ENCODE measurements at regions not wholly inside any gene's neighbourhood (a gene's known extent, or its start where the extent isn't known, plus 50 kb on each side); places are given as distances from the start of the nearest gene placed in this dataset.

DNA sequence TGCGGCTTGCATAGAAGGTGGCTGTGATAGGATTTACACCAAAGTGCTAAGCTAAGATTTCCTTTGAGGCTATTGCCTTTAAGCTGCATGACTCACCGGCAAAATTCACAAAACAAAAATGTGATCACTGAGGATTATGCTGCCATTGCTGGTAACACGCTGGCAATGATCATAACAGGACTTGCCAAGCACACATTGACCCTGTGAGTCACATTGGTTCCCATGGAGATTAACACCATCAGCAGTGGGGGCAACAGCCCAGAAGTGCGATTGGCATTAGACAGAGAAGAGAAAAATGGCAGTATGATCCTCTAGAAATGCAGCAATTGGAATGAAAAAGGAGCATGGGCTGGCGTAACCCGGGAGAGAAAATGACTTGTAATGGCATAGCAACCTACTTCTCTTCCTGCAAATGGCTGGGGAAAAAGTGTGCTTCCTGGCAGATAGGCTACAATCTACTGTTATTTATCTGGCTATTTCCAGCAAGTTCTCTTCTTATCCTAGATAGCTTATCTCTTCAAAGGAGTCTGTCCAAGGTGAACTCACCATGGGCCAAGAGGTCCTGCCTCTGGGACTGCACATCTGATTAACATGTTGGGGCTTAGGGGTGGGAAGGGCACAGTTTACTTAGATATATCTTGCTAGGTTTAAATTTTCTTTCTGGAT lies 314.2 kb upstream of the IGFBP7 start:
- no peak for DNase-seq (ENCODE audit: low spot score)
- Mint-ChIP-seq H3K36me3 (ENCODE audit: low read depth) (no peaks in the 10 kb centered on the region), H3K27me3 (ENCODE audit: low read depth) (no peaks in the 10 kb centered on the region), H3K4me1 (ENCODE audit: low read depth) (no peaks in the 10 kb centered on the region), H3K27ac (no peak overlapping the region), H3K4me3 (ENCODE audit: low read depth) (no peak overlapping the region), H3K9me3 (no peaks in the 10 kb centered on the region)
- intact Hi-C loops (cut with micrococcal nuclease): no loop called here

DNA sequence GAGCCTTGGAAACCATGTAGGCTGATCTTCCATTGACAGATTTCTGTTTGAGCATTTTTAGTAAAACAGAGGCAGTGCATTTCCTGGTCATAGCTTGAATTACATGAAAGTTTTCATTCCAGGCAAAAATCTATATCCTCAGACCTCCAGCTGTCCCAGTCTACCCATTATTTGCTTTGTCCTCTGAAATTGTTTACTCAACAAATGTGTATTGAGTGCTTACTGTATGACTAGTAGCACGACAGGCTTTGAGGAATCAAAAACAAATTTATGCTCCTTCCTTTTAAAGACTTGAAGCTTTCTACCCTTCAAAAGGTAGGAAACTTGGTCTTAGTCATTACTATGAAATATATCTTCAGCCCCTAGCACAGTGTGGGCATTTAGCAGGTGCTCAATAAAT lies 307.9 kb upstream of the IGFBP7 start:
- no peaks in the 10 kb centered on the region for H3K4me1 Mint-ChIP-seq (ENCODE audit: low read depth)
- DNase-seq (ENCODE audit: low spot score): no peak
- no peak overlapping the region for H3K27ac Mint-ChIP-seq
- H3K9me3 Mint-ChIP-seq: no peaks in the 10 kb centered on the region
- no peaks in the 10 kb centered on the region for H3K36me3 Mint-ChIP-seq (ENCODE audit: low read depth)
- H3K4me3 Mint-ChIP-seq (ENCODE audit: low read depth): no peak overlapping the region
- intact Hi-C loops (cut with micrococcal nuclease): no loop called here
- no peaks in the 10 kb centered on the region for H3K27me3 Mint-ChIP-seq (ENCODE audit: low read depth)

DNA sequence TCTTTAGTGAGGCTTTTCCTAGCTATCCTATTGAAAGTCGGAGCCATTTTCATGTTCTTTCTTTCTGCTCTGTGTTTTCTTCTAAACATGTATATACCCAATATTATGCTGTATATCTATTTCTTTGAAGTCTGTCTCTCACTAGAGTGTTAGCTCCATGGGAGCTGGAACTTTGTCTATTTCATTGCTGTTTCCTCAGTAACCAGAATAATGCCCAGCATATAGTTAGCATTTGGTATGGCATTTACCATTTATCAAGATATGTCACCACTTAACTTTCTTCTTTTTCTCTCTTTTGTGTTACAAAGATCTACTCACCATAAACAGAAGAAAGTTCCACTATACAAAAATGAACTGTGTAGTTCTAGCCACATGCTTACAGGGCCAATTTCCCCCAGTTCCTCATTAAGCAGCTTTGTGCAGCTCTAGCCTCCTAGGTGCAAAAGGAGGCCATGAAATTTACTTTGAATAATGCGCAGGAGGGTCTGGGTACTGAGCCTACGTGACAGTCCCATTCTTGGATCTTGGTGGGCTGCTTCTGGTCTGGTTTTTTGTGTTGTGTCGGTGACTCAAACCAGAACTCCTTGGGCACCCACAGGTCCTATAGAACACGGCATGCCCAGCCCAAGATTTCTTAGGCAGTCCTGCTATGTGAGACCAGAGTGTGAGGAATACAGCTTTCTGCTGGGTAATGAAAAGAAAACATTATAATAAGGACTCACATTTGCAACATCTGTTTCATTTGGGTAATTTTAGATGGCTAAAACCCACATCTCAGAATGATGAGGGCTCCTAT lies 302.3 kb upstream of the IGFBP7 start:
- intact Hi-C loops (cut with micrococcal nuclease): no loop called here
- no peak for DNase-seq (ENCODE audit: low spot score)
- Mint-ChIP-seq H3K9me3 (no peaks in the 10 kb centered on the region), H3K4me3 (ENCODE audit: low read depth) (no peak overlapping the region), H3K36me3 (ENCODE audit: low read depth) (no peaks in the 10 kb centered on the region), H3K4me1 (ENCODE audit: low read depth) (no peaks in the 10 kb centered on the region), H3K27ac (no peak overlapping the region), H3K27me3 (ENCODE audit: low read depth) (no peaks in the 10 kb centered on the region)

DNA sequence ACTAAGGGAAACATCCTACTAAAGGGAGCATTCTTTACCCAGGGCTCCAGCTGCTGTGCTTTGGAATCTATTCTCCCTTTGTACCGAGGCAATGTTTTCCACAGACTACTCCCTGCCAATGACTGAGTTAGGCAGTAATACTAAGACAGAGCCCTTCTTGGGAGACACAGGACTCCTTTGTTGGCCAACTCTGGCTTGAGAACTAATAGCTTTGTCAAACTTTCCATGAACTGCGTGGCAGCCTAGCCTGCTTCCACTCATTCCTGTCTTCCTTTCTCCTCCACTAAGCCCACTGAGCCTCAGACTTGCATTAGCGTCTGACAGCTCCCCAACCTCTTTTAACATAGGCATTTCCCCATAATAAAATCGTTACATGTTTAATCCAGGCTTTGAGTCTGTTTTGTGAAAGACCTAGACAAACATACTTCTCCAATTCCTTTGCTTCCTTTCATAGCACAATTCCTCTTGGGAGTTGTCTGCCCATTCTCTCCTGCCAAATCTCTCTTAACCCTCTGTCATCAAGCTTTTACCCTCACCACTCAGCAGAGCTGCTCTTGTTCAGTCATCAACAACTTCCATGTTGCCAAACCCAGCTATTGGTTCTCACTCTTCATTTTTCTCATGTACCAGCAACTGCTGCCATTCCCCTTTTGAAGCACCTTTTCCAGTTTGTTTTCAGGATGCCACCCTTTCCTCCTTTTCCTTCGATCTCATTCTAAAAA lies 300.3 kb upstream of the IGFBP7 start:
- DNase-seq (ENCODE audit: low spot score): no peak
- no peaks in the 10 kb centered on the region for H3K4me1 Mint-ChIP-seq (ENCODE audit: low read depth)
- intact Hi-C loops (cut with micrococcal nuclease): no loop called here
- no peak overlapping the region for H3K27ac Mint-ChIP-seq
- no peaks in the 10 kb centered on the region for H3K9me3 Mint-ChIP-seq
- H3K36me3 Mint-ChIP-seq (ENCODE audit: low read depth): no peaks in the 10 kb centered on the region
- H3K4me3 Mint-ChIP-seq (ENCODE audit: low read depth): no peak overlapping the region
- no peaks in the 10 kb centered on the region for H3K27me3 Mint-ChIP-seq (ENCODE audit: low read depth)

DNA sequence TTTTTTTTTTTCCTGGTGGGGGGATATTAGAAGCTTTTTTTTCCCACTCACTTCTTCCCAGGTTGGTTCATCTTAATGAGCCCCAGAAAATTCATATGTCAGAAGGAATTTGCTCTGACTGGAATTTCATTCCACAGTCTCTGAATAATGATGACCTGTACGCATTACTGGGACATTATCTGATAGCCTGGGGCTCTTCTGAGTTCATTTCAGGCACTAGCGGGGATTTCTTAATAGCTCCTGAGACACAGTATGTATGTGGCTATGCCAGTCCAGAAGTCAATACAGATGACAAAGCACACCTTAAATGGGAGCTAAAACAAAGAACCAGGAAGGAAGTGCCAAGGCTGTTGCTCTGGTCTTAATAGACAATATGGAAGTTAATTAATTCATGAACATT lies 295.2 kb upstream of the IGFBP7 start:
- Mint-ChIP-seq H3K4me1 (ENCODE audit: low read depth) (no peaks in the 10 kb centered on the region), H3K27ac (no peak overlapping the region), H3K36me3 (ENCODE audit: low read depth) (no peaks in the 10 kb centered on the region), H3K9me3 (no peaks in the 10 kb centered on the region), H3K4me3 (ENCODE audit: low read depth) (no peak overlapping the region), H3K27me3 (ENCODE audit: low read depth) (no peaks in the 10 kb centered on the region)
- DNase-seq (ENCODE audit: low spot score): no peak
- intact Hi-C loops (cut with micrococcal nuclease): no loop called here

DNA sequence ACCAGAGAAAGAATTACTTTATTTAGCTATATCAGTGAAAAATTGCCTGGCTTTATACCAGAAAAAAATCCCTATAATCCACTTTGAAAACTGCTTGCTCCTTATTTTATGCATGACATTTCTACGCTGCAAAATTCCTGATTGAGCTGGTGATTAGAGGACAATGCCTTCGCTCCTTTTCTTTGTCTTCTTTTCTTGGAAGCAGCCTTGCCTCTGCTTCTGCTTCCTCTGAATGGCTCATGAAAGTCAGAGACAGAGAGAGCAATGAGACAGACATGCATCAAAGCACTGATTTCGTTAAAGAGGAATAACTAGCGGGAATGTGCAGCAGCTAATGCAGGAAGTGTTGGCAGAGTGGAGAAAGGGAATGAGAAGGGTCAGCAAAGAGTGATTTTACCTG lies 294.3 kb upstream of the IGFBP7 start:
- H3K27ac Mint-ChIP-seq: no peak overlapping the region
- intact Hi-C loops (cut with micrococcal nuclease): no loop called here
- H3K9me3 Mint-ChIP-seq: no peaks in the 10 kb centered on the region
- H3K36me3 Mint-ChIP-seq (ENCODE audit: low read depth): no peaks in the 10 kb centered on the region
- H3K27me3 Mint-ChIP-seq (ENCODE audit: low read depth): no peaks in the 10 kb centered on the region
- no peaks in the 10 kb centered on the region for H3K4me1 Mint-ChIP-seq (ENCODE audit: low read depth)
- no peak for DNase-seq (ENCODE audit: low spot score)
- no peak overlapping the region for H3K4me3 Mint-ChIP-seq (ENCODE audit: low read depth)

DNA sequence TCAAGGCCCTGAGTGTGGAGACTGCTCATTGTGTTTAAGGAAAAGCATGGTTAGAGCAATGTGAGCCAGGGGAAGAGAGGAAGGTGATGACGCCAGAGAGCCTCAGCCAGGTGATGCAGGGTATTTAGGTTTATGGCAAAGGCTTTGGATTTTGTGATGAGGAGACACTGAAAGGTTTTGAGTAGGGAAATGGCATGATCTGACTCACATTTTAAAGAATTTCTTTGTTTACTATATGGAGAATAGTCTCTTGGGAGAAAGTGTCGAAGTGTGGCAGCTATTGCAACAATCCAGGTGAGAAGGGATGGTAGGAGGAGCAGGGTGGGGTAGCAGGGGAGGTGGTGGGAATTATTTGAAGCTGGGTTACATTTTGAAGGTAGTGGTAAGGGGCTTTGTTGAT lies 293.4 kb upstream of the IGFBP7 start:
- no peaks in the 10 kb centered on the region for H3K36me3 Mint-ChIP-seq (ENCODE audit: low read depth)
- H3K27me3 Mint-ChIP-seq (ENCODE audit: low read depth): no peaks in the 10 kb centered on the region
- H3K4me1 Mint-ChIP-seq (ENCODE audit: low read depth): no peaks in the 10 kb centered on the region
- H3K27ac Mint-ChIP-seq: no peak overlapping the region
- no peak overlapping the region for H3K4me3 Mint-ChIP-seq (ENCODE audit: low read depth)
- DNase-seq (ENCODE audit: low spot score): no peak
- intact Hi-C loops (cut with micrococcal nuclease): no loop called here
- no peaks in the 10 kb centered on the region for H3K9me3 Mint-ChIP-seq

DNA sequence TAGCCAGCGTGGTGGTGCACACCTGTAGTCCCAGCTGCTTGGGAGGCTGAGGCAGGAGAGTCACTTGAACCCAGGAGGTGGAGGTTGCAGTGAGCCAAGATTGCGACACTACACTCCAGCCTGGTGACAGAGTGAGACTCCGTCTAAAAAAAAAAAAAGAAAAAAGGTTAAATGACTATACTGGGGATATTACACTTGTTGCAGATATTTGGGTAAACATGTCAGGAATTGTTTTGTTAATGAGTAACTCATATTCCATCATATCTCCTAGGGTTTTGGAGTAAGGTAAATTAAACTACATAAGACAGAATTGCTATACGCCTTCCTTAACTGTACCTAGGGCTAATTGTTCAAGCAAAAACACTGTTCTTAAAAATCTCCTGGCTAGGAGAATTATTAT lies 291.4 kb upstream of the IGFBP7 start:
- Mint-ChIP-seq H3K9me3 (no peaks in the 10 kb centered on the region), H3K4me1 (ENCODE audit: low read depth) (no peaks in the 10 kb centered on the region), H3K27me3 (ENCODE audit: low read depth) (no peaks in the 10 kb centered on the region), H3K27ac (no peak overlapping the region), H3K36me3 (ENCODE audit: low read depth) (no peaks in the 10 kb centered on the region), H3K4me3 (ENCODE audit: low read depth) (no peak overlapping the region)
- intact Hi-C loops (cut with micrococcal nuclease): no loop called here
- DNase-seq (ENCODE audit: low spot score): no peak

DNA sequence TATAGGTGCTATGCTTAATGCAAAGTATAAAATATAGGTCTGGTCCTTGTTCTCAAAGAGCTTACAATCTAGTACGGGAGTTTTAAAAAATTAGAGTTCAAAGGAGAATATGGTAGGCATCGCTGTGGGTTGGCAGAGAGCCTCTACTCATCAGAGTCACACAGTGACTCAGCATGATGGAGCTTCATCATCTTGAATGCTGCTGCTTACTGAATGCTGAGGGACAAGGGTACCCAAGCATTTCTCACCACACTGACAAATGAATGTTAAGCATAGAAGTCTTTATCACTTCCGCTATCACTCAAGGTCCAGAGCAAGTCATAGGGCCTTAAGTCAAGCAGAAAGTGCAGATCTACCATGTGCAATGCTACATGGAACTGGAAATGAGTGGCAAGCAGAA lies 268.6 kb upstream of the IGFBP7 start:
- H3K4me3 Mint-ChIP-seq (ENCODE audit: low read depth): no peak overlapping the region
- H3K36me3 Mint-ChIP-seq (ENCODE audit: low read depth): no peaks in the 10 kb centered on the region
- H3K27me3 Mint-ChIP-seq (ENCODE audit: low read depth): no peaks in the 10 kb centered on the region
- intact Hi-C loops (cut with micrococcal nuclease): no loop called here
- no peaks in the 10 kb centered on the region for H3K9me3 Mint-ChIP-seq
- H3K4me1 Mint-ChIP-seq (ENCODE audit: low read depth): no peaks in the 10 kb centered on the region
- DNase-seq (ENCODE audit: low spot score): no peak
- H3K27ac Mint-ChIP-seq: no peak overlapping the region

DNA sequence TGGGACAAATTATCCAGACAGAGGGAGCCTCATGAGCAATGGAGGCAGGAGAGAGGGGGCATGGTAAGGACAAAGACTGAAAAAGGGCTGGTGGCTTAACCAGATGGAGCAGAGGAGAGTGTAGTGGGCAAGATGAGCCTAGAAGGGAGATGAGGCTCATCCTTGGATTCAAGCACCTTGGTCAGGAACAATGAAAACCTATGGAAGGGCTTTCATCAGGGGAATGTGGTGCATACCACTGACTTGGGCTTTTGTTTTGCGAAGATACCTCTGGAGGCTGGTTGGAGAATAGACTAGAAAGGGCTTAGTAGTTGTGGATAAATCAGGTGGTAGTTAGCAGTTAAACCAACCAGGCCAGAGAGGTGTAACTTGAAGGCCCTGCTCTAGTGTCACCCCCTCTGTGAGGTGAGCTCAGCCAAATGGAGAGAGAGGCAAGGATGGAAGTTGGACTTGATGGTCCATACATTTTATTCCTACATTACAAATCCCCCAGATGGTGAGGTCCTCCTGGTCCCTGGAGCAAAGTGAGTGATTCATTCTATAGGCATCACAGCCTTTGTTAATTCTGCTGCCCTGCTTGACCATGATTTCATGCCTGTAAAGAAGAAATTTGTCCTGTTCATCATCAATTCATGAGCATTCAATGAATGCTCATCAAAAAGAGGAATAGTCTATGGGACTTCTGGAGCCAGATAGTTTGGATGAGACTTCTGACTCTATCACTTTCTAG lies 264.8 kb upstream of the IGFBP7 start:
- no peaks in the 10 kb centered on the region for H3K9me3 Mint-ChIP-seq
- H3K27ac Mint-ChIP-seq: no peak overlapping the region
- H3K4me3 Mint-ChIP-seq (ENCODE audit: low read depth): no peak overlapping the region
- H3K4me1 Mint-ChIP-seq (ENCODE audit: low read depth): no peaks in the 10 kb centered on the region
- no peaks in the 10 kb centered on the region for H3K27me3 Mint-ChIP-seq (ENCODE audit: low read depth)
- DNase-seq (ENCODE audit: low spot score): no peak
- intact Hi-C loops (cut with micrococcal nuclease): no loop called here
- H3K36me3 Mint-ChIP-seq (ENCODE audit: low read depth): no peaks in the 10 kb centered on the region

DNA sequence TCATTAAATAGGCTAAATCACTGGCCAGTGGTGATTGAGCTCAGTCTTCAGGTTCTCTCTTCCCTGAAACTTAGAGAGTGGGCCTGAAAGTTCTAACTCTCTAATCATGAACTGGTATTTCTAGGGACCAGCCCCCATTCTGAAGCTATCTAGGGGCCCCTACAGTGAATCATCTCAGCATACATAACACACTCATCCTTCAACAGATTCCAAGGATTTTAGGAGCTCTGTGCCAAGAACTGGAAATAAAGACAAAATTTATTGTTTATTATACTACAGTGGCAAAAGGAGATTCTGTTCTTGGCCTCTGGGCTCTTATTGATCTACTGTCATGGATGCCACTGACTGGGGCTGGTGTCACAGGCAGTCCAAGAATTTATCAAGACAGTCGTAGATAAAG lies 263.8 kb upstream of the IGFBP7 start:
- Mint-ChIP-seq H3K4me1 (ENCODE audit: low read depth) (no peaks in the 10 kb centered on the region), H3K4me3 (ENCODE audit: low read depth) (no peak overlapping the region), H3K9me3 (no peaks in the 10 kb centered on the region), H3K27me3 (ENCODE audit: low read depth) (no peaks in the 10 kb centered on the region), H3K27ac (no peak overlapping the region), H3K36me3 (ENCODE audit: low read depth) (no peaks in the 10 kb centered on the region)
- DNase-seq (ENCODE audit: low spot score): no peak
- intact Hi-C loops (cut with micrococcal nuclease): no loop called here

DNA sequence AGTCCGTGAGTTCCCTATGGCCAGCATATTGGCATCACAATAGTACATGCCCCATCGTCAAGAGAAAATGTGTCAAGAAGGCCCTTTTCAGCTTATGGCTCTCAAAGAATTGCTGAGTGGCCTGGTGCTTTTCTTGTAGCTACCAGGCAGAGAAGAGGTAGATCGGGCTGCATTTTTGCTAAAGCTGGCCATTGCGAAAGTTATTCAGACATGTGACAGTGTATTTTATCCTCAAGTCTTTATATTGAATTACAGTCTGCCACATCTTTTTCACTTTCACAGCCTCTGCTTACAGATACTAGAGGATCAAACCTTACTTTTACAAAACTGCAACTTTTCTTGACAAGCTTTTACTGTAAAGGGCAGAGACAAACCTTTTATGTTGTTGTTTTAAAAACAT lies 261.5 kb upstream of the IGFBP7 start:
- Mint-ChIP-seq H3K27ac (no peak overlapping the region), H3K4me1 (ENCODE audit: low read depth) (no peaks in the 10 kb centered on the region), H3K36me3 (ENCODE audit: low read depth) (no peaks in the 10 kb centered on the region), H3K9me3 (no peaks in the 10 kb centered on the region), H3K27me3 (ENCODE audit: low read depth) (no peaks in the 10 kb centered on the region), H3K4me3 (ENCODE audit: low read depth) (no peak overlapping the region)
- intact Hi-C loops (cut with micrococcal nuclease): no loop called here
- DNase-seq (ENCODE audit: low spot score): no peak

DNA sequence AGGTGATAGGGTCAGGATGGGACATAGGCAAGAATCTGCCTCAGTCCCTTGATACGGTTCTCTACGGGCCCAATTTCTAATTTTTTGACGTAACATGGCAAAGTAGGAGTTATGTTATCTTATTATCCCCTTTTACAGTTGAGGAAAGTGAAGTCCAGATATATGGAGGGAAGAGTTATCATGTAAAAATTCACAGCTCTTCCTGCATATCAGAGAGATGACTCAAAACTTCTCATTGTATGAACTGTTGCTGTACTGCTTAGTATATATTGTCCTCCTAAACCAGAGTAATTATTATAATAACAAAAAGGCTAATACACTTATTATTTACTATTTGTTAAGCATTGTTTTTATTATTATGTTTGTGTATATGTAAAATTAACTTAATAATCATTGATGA lies 260.5 kb upstream of the IGFBP7 start:
- Mint-ChIP-seq H3K36me3 (ENCODE audit: low read depth) (no peaks in the 10 kb centered on the region), H3K27ac (no peak overlapping the region), H3K9me3 (no peaks in the 10 kb centered on the region), H3K4me1 (ENCODE audit: low read depth) (no peaks in the 10 kb centered on the region), H3K27me3 (ENCODE audit: low read depth) (no peaks in the 10 kb centered on the region), H3K4me3 (ENCODE audit: low read depth) (no peak overlapping the region)
- intact Hi-C loops (cut with micrococcal nuclease): no loop called here
- DNase-seq (ENCODE audit: low spot score): no peak
